GM12873 (cell line): ENCODE measurements at regions not wholly inside any gene's neighbourhood (a gene's known extent, or its start where the extent isn't known, plus 50 kb on each side); places are given as distances from the start of the nearest gene placed in this dataset.

Source experiments
- CTCF ChIP-seq: IDR thresholded peaks from 2 replicates; pipeline ENCODE4 v1.5.1; 2012; ENCODE audit warnings: low read depth, mild to moderate bottlenecking, moderate library complexity, low read length, control low read depth; ENCODE audit not compliant: insufficient read depth; ENCODE audit errors: missing control alignments

DNA sequence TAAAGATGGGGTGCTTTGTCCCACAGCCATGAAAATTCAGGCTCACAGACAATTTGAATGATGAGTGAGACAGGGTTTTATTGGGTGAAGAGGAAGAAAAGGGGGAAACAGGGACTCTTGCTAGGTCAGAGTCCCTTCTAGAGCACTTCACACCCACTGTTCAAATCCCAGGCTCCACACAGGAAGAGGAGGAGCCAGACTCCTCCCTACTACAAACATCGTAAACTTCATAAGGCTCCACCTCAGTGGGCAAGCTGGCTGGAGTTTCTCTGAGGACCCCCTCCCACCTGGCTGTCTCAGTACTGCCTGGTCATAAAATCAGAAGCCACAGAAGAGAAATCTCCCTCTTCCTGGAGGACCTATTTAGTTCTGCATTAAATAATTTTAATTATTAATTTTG lies 80.3 kb upstream of the KCNMB2 start:
- no peak for TF ChIP-seq CTCF

- no peak for TF ChIP-seq CTCF
Measured at GRCh38 chr3:178456621-178457285, 79.5 kb upstream of the KCNMB2 start.

- TF ChIP-seq CTCF = no peak
Measured at GRCh38 chr3:178457511-178457910, 78.7 kb upstream of the KCNMB2 start.

- TF ChIP-seq CTCF = no peak
Measured at GRCh38 chr3:178458313-178459037, 77.8 kb upstream of the KCNMB2 start.

DNA sequence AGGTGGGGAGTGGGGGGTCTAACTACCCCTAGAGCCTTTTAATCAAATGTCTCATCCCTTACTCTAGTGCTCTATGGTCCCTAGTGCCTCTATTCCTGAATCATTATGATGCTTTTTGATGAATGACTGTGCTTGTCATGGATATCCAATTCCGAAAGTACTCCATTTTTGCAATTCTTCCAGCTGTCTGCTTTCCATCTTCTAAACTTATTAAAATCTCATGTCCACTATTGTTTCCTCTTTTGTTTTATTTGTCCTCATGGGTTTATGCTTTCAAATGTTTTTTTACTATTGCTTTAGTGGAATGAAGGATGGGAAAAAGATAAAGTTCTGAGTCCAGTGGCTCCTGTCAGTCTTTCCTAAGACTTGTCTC lies 77.2 kb upstream of the KCNMB2 start:
- TF ChIP-seq CTCF = no peak

GRCh38 chr3:178465260-178466180 lies 70.7 kb upstream of the KCNMB2 start:
- no peak for TF ChIP-seq CTCF

GRCh38 chr3:178472941-178473340 lies 63.3 kb upstream of the KCNMB2 start:
- no peak for TF ChIP-seq CTCF
